HepG2 (cell line): ENCODE measurements at regions not wholly inside any gene's neighbourhood (a gene's known extent, or its start where the extent isn't known, plus 50 kb on each side); places are given as distances from the start of the nearest gene placed in this dataset.

Experiments used
- ATAC-seq: fragments of 200-7000 bp; cut with Tn5 transposase; 3 replicates; pipeline ENCODE4 v1.9.1; 2020; ENCODE audit warnings: mild to moderate bottlenecking, moderate library complexity
- BruUV-seq: library from RNA; stranded (reverse); fragments of 400-500 nt; replicated peaks from 2 replicates; lab custom pipeline; 2021; lab: Mats Ljungman, UMichigan
- CTCF ChIA-PET: fragments of 300-600 bp; formaldehyde crosslinking; extraction: SDS; loops from one replicate; lab custom pipeline; 2021; ENCODE audit warnings: low total read pairs, inconsistent platforms, low intra/inter-chr PET ratio; lab: Yijun Ruan, JAX
- POLR2A ChIA-PET: fragments of 350-600 bp; sonication (Branson Sonifier 250); formaldehyde crosslinking; loops from one replicate; lab custom pipeline; 2020; ENCODE audit warnings: antibody characterized with exemption, inconsistent platforms; lab: Yijun Ruan, JAX
- DNase-seq: peaks from one replicate; pipeline ENCODE4 v3.0.0-alpha.2; 2015; ENCODE audit warnings: low spot score
- FAIRE-seq: peaks from 3 replicates; lab custom pipeline; 2011; peaks lifted over from hg19 to GRCh38; lab: Jason Lieb, UNC
- H2AFZ ChIP-seq: one replicate; pipeline ENCODE4 v1.6.1; 2011; ENCODE audit warnings: low read length, inconsistent platforms
- H3K27ac ChIP-seq: fragments of 300-600 bp; 3 replicates; pipeline ENCODE4 v1.8.0; 2011; ENCODE audit warnings: mixed run types, mild to moderate bottlenecking, mixed read lengths, low read length, inconsistent platforms; ENCODE audit not compliant: insufficient read depth; ENCODE audit errors: extremely low read length
- H3K27me3 ChIP-seq, 2 experiments: fragments of 200-600 bp in 1 of 2; 2 replicates in 1 of 2; 3 replicates in 1 of 2; pipeline versions ENCODE4 v1.6.0 to v1.8.0; 2011; ENCODE audit warnings: low read length in 2 of 2, mild to moderate bottlenecking in 2 of 2, moderate library complexity in 2 of 2, inconsistent platforms in 1 of 2; ENCODE audit not compliant: insufficient read depth in 2 of 2, control insufficient read depth in 1 of 2
- H3K36me3 ChIP-seq, 2 experiments: fragments of 200-600 bp in 1 of 2; replicated peaks in 1 of 2; 2 replicates in 1 of 2; 3 replicates in 1 of 2; pipeline versions ENCODE4 v1.5.1 to v1.8.0; 2011; ENCODE audit warnings: low read length in 2 of 2, inconsistent platforms in 1 of 2; ENCODE audit not compliant: insufficient read depth in 2 of 2, control insufficient read depth in 1 of 2
- H3K4me1 ChIP-seq: 2 replicates; pipeline ENCODE4 v1.5.1; 2012; ENCODE audit warnings: low read length, inconsistent platforms; ENCODE audit not compliant: insufficient read depth
- H3K4me2 ChIP-seq: 2 replicates; pipeline ENCODE4 v1.6.0; 2011; ENCODE audit warnings: low read depth, low read length, inconsistent platforms
- H3K4me3 ChIP-seq, 3 experiments: fragments of 200-600 bp in 1 of 3; sonication (generic), shearing (Covaris generic) in 1 of 3; replicated peaks in 1 of 3; 2 replicates each; pipeline ENCODE4 v1.5.1; 2011 to 2016; ENCODE audit warnings: low read length in 3 of 3, inconsistent platforms in 2 of 3, low read depth in 2 of 3, mild to moderate bottlenecking in 2 of 3, control low read depth in 1 of 3, mixed read lengths in 1 of 3; ENCODE audit not compliant: insufficient read depth in 1 of 3
- H3K79me2 ChIP-seq: one replicate; pipeline ENCODE4 v1.6.1; 2011; ENCODE audit warnings: low read length, inconsistent platforms; ENCODE audit not compliant: insufficient read depth
- H3K9ac ChIP-seq: 2 replicates; pipeline ENCODE4 v1.6.0; 2011; ENCODE audit warnings: mild to moderate bottlenecking, low read depth, low read length, inconsistent platforms; ENCODE audit not compliant: insufficient read depth
- H3K9me3 ChIP-seq: 2 replicates; pipeline ENCODE4 v1.5.1; 2012; ENCODE audit warnings: mild to moderate bottlenecking, low read length
- H4K20me1 ChIP-seq: 2 replicates; pipeline ENCODE4 v1.6.0; 2011; ENCODE audit warnings: inconsistent platforms, mild to moderate bottlenecking, low read length, moderate library complexity; ENCODE audit not compliant: insufficient read depth
- FOXK2 ChIP-seq: fragments of 450-650 bp; IDR thresholded peaks from 2 replicates; pipeline ENCODE4 v1.6.1; 2016
- GMEB2 ChIP-seq: IDR thresholded peaks from 2 replicates; pipeline ENCODE4 v1.6.1; 2016; ENCODE audit warnings: missing biosample characterization, missing genetic modification reagents, low read depth
- GRHL1 ChIP-seq: sonication (generic); formaldehyde crosslinking; conservative IDR thresholded peaks from 2 replicates; pipeline ENCODE4 v1.8.0; 2022; ENCODE audit warnings: missing genetic modification reagents
- HCFC1 ChIP-seq: fragments of 150-350 bp; IDR thresholded peaks from 2 replicates; pipeline ENCODE4 v1.6.1; 2014; ENCODE audit warnings: low read depth, low read length
- HNRNPH1 ChIP-seq: fragments of 200-400 bp; formaldehyde crosslinking; optimal IDR thresholded peaks from 2 replicates; pipeline ENCODE3; 2017; ENCODE audit warnings: mild to moderate bottlenecking, low read depth, low read length
- SMARCC2 ChIP-seq: fragments of 450-650 bp; IDR thresholded peaks from 2 replicates; pipeline ENCODE4 v1.6.1; 2017; ENCODE audit warnings: antibody characterized with exemption, mild to moderate bottlenecking
- SOX6 ChIP-seq, 2 experiments: fragments of 450-650 bp in 1 of 2; sonication (generic) in 1 of 2; formaldehyde crosslinking in 1 of 2; IDR thresholded peaks; 2 replicates each; pipeline versions ENCODE4 v1.4.0 to v1.6.1; 2017 to 2020; ENCODE audit warnings: antibody characterized with exemption in 1 of 2, mild to moderate bottlenecking in 1 of 2, missing genetic modification reagents in 1 of 2
- TBP ChIP-seq: sonication (generic); formaldehyde crosslinking; IDR thresholded peaks from 2 replicates; pipeline ENCODE4 v1.5.0; 2020; ENCODE audit warnings: missing genetic modification reagents
- ZBTB49 ChIP-seq: sonication (generic); formaldehyde crosslinking; IDR thresholded peaks from 2 replicates; pipeline ENCODE4 v1.4.0; 2020; ENCODE audit warnings: missing genetic modification reagents, borderline replicate concordance
- ZNF205 ChIP-seq: IDR thresholded peaks from 2 replicates; pipeline ENCODE4 v1.6.1; 2018; ENCODE audit warnings: missing biosample characterization, missing genetic modification reagents
- ZNF230 ChIP-seq: sonication (generic); formaldehyde crosslinking; IDR thresholded peaks from 2 replicates; pipeline ENCODE4 v1.4.0; 2020; ENCODE audit warnings: mild to moderate bottlenecking, missing genetic modification reagents
- ZNF256 ChIP-seq: sonication (generic); formaldehyde crosslinking; conservative IDR thresholded peaks from 2 replicates; pipeline ENCODE4 v1.4.0; 2020; ENCODE audit warnings: missing genetic modification reagents
- ZNF709 ChIP-seq: sonication (generic); formaldehyde crosslinking; IDR thresholded peaks from 2 replicates; pipeline ENCODE4 v1.5.0; 2020; ENCODE audit warnings: mild to moderate bottlenecking, missing genetic modification reagents
- ZNF75D ChIP-seq: sonication (generic); formaldehyde crosslinking; IDR thresholded peaks from 2 replicates; pipeline ENCODE4 v1.8.1; 2023; ENCODE audit warnings: missing genetic modification reagents, mild to moderate bottlenecking, borderline replicate concordance
- WGBS: methylation state at CpG from one replicate; pipeline ENCODE4 v1.1.6; 2017; ENCODE audit warnings: low lambda C conversion rate; 5-methylcytosine and 5-hydroxymethylcytosine counted together
- in situ Hi-C: cut with HindIII; loops from 2 replicates; pipeline ENCODE4 v1.10.0; 2017; ENCODE audit warnings: low pct_unique_long_range_greater_than_20kb; ENCODE audit not compliant: extremely low pct_ligation_motif_present
- intact Hi-C: fragments of 100-400 bp; cut with micrococcal nuclease; formaldehyde crosslinking; loops from one replicate; pipeline ENCODE4 v1.10.0; 2022; ENCODE audit not compliant: unreplicated experiment
- TF ChIP-seq, protein P1 (sequence below): sonication (generic); formaldehyde crosslinking; IDR thresholded peaks from 2 replicates; pipeline ENCODE4 v1.5.0; 2020; ENCODE audit warnings: missing genetic modification reagents
- TF ChIP-seq, protein P2 (sequence below): sonication (generic); formaldehyde crosslinking; IDR thresholded peaks from 2 replicates; pipeline ENCODE4 v1.4.0; 2020; ENCODE audit warnings: missing genetic modification reagents, borderline replicate concordance

- POLR2A ChIA-PET: no interaction called here
- FAIRE-seq (no peak), DNase-seq (no peak), ATAC-seq (no peak)
- WGBS: 43% methylated on average over 4 of the region's 4 CpGs
- no peak overlapping the region for H3K27ac ChIP-seq
- no peaks in the 10 kb centered on the region for H4K20me1 ChIP-seq
- CTCF ChIA-PET: no interaction called here
- no peak overlapping the region for H2AFZ ChIP-seq
- no peaks in the 10 kb centered on the region for H3K36me3 ChIP-seq
- no peaks in the 10 kb centered on the region for H3K4me1 ChIP-seq
- intact Hi-C loops (no loop called here), in situ Hi-C loops (no loop called here)
- no peaks in the 10 kb centered on the region for H3K27me3 ChIP-seq
- H3K79me2 ChIP-seq: no peaks in the 10 kb centered on the region
- BruUV-seq: no TSS peak
- no peak overlapping the region for H3K4me3 ChIP-seq
- no peak overlapping the region for H3K9ac ChIP-seq
- no peak overlapping the region for H3K4me2 ChIP-seq
- H3K9me3 ChIP-seq: no peaks in the 10 kb centered on the region
- TF ChIP-seq, protein P1, sequence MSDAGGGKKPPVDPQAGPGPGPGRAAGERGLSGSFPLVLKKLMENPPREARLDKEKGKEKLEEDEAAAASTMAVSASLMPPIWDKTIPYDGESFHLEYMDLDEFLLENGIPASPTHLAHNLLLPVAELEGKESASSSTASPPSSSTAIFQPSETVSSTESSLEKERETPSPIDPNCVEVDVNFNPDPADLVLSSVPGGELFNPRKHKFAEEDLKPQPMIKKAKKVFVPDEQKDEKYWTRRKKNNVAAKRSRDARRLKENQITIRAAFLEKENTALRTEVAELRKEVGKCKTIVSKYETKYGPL (CRISPR knock-in tag): no peak
- no peak for TF ChIP-seq SMARCC2
- no peak for TF ChIP-seq ZBTB49 (CRISPR knock-in tag)
- no peak for TF ChIP-seq HNRNPH1
- no peak for TF ChIP-seq ZNF205
- TF ChIP-seq GRHL1 (CRISPR knock-in tag): no peak
- no peak for TF ChIP-seq ZNF709 (CRISPR knock-in tag)
- no peak for TF ChIP-seq HCFC1
- no peak for TF ChIP-seq GMEB2 (CRISPR knock-in tag)
- no peak for TF ChIP-seq SOX6 (IDR thresholded peaks at IDR 0.05)
- TF ChIP-seq SOX6 (CRISPR knock-in tag; IDR thresholded peaks at IDR 0.05): no peak
- TF ChIP-seq ZNF75D (CRISPR knock-in tag): no peak
- no peak for TF ChIP-seq FOXK2
- no peak for TF ChIP-seq ZNF256 (CRISPR knock-in tag)
- no peak for TF ChIP-seq ZNF230
- TF ChIP-seq, protein P2, sequence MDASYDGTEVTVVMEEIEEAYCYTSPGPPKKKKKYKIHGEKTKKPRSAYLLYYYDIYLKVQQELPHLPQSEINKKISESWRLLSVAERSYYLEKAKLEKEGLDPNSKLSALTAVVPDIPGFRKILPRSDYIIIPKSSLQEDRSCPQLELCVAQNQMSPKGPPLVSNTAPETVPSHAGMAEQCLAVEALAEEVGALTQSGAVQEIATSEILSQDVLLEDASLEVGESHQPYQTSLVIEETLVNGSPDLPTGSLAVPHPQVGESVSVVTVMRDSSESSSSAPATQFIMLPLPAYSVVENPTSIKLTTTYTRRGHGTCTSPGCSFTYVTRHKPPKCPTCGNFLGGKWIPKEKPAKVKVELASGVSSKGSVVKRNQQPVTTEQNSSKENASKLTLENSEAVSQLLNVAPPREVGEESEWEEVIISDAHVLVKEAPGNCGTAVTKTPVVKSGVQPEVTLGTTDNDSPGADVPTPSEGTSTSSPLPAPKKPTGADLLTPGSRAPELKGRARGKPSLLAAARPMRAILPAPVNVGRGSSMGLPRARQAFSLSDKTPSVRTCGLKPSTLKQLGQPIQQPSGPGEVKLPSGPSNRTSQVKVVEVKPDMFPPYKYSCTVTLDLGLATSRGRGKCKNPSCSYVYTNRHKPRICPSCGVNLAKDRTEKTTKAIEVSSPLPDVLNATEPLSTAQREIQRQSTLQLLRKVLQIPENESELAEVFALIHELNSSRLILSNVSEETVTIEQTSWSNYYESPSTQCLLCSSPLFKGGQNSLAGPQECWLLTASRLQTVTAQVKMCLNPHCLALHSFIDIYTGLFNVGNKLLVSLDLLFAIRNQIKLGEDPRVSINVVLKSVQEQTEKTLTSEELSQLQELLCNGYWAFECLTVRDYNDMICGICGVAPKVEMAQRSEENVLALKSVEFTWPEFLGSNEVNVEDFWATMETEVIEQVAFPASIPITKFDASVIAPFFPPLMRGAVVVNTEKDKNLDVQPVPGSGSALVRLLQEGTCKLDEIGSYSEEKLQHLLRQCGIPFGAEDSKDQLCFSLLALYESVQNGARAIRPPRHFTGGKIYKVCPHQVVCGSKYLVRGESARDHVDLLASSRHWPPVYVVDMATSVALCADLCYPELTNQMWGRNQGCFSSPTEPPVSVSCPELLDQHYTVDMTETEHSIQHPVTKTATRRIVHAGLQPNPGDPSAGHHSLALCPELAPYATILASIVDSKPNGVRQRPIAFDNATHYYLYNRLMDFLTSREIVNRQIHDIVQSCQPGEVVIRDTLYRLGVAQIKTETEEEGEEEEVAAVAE (CRISPR knock-in tag): no peak
- no peak for TF ChIP-seq TBP (CRISPR knock-in tag)
Observed at GRCh38 chr2:150997066-150997465, 264.6 kb downstream of the RBM43 start.
